ENCODE measurements at regions not wholly inside any gene's neighbourhood (a gene's known extent, or its start where the extent isn't known, plus 50 kb on each side); places are given as distances from the start of the nearest gene placed in this dataset.

DNA sequence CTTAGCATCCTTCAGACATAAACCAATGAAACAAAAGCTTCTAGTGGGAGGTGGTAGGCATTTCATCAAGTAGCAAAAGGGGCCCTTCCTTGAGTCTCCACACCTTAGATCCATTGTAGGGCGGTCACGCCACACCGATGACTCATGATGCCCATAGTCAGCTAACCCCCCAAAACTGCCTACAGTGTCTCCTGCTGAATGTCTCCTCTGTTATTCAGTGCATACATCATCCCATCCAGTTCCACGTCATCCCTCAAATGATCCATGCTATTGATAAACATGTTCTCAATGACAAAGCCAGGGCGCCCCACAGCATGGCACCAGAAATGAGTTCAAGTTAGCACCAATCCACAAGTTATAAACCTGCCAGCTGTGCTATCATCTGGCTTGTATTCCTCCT is 57.4 kb upstream of the ACKR3 start:
- Mint-ChIP-seq H3K4me1 (no peaks in the 10 kb centered on the region), H3K27me3 (ENCODE audit: low read depth) (peaks cover 26% of the 10 kb centered on the region), H3K4me3 (no peak overlapping the region), H3K27ac (no peak overlapping the region), H3K9me3 (no peaks in the 10 kb centered on the region), H3K36me3 (ENCODE audit: low read depth) (no peaks in the 10 kb centered on the region)
- TF ChIP-seq, protein P1, sequence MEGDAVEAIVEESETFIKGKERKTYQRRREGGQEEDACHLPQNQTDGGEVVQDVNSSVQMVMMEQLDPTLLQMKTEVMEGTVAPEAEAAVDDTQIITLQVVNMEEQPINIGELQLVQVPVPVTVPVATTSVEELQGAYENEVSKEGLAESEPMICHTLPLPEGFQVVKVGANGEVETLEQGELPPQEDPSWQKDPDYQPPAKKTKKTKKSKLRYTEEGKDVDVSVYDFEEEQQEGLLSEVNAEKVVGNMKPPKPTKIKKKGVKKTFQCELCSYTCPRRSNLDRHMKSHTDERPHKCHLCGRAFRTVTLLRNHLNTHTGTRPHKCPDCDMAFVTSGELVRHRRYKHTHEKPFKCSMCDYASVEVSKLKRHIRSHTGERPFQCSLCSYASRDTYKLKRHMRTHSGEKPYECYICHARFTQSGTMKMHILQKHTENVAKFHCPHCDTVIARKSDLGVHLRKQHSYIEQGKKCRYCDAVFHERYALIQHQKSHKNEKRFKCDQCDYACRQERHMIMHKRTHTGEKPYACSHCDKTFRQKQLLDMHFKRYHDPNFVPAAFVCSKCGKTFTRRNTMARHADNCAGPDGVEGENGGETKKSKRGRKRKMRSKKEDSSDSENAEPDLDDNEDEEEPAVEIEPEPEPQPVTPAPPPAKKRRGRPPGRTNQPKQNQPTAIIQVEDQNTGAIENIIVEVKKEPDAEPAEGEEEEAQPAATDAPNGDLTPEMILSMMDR (IDR thresholded peaks at IDR 0.05; ENCODE audit: unreplicated experiment in 3 of 3), result no peak

DNA sequence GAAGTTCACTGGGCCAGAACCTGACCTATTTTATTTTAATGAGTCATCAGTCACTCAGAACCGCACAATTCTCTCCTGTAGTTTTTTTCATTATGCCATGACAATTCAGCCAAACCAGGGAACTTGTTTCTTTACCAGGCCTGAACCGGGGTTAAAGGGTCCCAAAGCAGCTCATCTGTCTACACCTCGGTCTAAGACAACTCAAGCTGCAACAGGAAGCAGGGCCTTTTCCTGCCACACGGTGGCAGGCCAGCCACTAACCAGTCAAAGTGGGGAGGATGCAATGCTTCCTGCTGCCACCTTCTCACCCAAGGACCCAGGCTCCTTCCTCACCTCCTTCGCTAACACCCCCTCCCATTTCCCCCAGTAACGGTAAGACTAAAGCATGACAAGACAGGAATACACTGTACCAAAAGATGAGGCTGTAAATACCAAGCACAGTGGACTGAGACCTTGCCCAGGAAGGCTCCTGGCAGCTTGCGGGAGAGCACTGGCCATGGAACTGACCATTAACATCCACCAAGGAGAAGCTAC is 56.7 kb upstream of the ACKR3 start:
- no peaks in the 10 kb centered on the region for H3K36me3 Mint-ChIP-seq (ENCODE audit: low read depth)
- H3K4me1 Mint-ChIP-seq, result peaks cover 7% of the 10 kb centered on the region
- TF ChIP-seq, protein P1 (IDR thresholded peaks at IDR 0.05; ENCODE audit: unreplicated experiment in 3 of 3), result peak; percentile 65 to 84 (median 69)
- H3K4me3 Mint-ChIP-seq, result no peak overlapping the region
- peaks cover 26% of the 10 kb centered on the region for H3K27me3 Mint-ChIP-seq (ENCODE audit: low read depth)
- H3K9me3 Mint-ChIP-seq, result no peaks in the 10 kb centered on the region
- no peak overlapping the region for H3K27ac Mint-ChIP-seq

DNA sequence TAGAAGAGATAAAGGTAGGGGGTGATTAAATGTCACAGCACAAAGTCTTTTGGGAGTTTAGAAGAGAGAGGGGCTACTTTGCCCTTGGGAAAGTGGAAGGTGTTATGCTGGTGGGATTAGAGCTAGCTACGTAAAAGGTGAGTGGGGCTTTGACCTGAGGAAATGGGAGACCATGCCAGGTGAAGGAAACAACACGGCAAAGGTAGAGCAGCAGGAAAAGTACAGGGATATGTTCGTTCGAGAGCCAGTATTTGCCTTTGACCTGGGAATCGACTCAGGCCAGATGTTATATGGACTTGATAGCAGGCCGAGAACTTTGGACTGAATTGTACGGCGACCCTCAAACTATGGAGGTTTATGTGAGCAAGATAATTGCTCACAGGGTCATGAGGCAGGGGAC is 55.7 kb upstream of the ACKR3 start:
- H3K4me3 Mint-ChIP-seq, result no peak overlapping the region
- no peak overlapping the region for H3K27ac Mint-ChIP-seq
- no peaks in the 10 kb centered on the region for H3K9me3 Mint-ChIP-seq
- TF ChIP-seq, protein P1 (IDR thresholded peaks at IDR 0.05; ENCODE audit: unreplicated experiment in 3 of 3), result no peak
- H3K36me3 Mint-ChIP-seq (ENCODE audit: low read depth), result no peaks in the 10 kb centered on the region
- H3K27me3 Mint-ChIP-seq (ENCODE audit: low read depth), result peaks cover 17% of the 10 kb centered on the region
- H3K4me1 Mint-ChIP-seq, result peaks cover 7% of the 10 kb centered on the region

DNA sequence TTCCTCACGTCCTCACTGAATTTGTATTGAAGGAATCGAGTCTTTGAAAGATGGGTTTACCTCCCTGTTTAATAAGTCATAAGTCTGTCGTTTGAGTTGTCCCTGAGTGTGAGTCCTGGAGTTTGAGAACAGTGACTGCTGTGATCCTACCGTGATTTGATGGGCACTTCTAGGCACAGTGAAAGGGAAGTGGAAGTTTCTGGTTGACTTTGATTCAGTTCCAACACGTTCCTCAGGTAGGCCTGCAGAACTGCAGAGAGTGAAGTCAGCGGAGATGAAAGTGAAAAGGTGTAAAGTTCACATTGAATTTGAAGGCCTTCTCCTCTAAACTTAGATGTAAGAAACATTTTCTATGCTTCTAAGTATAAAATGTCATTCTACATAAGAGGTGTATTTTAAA is 52.9 kb upstream of the ACKR3 start:
- no peak overlapping the region for H3K4me3 Mint-ChIP-seq
- no peaks in the 10 kb centered on the region for H3K36me3 Mint-ChIP-seq (ENCODE audit: low read depth)
- peaks cover 7% of the 10 kb centered on the region for H3K4me1 Mint-ChIP-seq
- no peak overlapping the region for H3K27ac Mint-ChIP-seq
- peaks cover 26% of the 10 kb centered on the region for H3K27me3 Mint-ChIP-seq (ENCODE audit: low read depth)
- TF ChIP-seq, protein P1 (IDR thresholded peaks at IDR 0.05; ENCODE audit: unreplicated experiment in 3 of 3), result no peak
- H3K9me3 Mint-ChIP-seq, result no peaks in the 10 kb centered on the region

DNA sequence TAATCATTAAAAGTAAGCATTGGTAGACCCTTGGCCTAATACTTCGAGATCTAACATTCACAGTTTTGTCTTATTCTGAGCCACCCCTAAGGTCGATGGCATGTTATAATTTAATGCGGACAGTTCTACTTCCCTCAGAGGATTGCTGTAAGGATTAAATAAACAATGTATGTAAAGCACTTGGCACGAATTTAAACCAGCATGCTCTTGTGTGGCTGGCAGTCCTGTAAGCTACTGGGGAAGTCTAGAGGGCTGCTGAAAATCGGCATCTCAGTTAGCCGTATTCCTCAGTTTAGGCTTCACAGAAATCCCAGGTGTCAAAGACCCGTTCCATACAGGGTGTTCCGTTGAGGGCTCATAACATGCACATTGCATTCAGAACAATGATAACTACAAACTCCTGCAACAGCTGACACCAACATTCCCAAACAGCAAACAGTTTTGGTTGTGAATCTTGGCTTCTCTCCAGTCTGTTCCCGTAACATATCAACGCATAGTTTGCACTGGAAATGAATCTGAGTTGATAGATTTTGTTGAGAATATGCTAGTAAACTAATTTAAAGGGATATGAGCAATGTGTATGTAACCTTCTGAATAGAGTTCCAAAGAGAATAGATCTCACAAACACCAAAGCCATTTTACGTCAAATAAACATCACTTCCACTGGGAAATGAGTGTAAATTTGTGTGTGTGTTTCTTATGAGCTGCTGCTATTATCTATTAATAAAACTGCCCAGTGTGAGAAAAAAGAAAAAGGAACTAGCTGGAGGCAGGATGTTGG is 52.2 kb upstream of the ACKR3 start:
- H3K4me1 Mint-ChIP-seq, result peaks cover 7% of the 10 kb centered on the region
- no peaks in the 10 kb centered on the region for H3K9me3 Mint-ChIP-seq
- H3K27ac Mint-ChIP-seq, result peak overlapping the region in 1 of 3 experiments; percentile 56
- H3K4me3 Mint-ChIP-seq, result no peak overlapping the region
- TF ChIP-seq, protein P1 (IDR thresholded peaks at IDR 0.05; ENCODE audit: unreplicated experiment in 3 of 3), result no peak
- H3K27me3 Mint-ChIP-seq (ENCODE audit: low read depth), result peaks cover 24% of the 10 kb centered on the region
- H3K36me3 Mint-ChIP-seq (ENCODE audit: low read depth), result no peaks in the 10 kb centered on the region
